GM12878 (cell line): ENCODE measurements at regions not wholly inside any gene's neighbourhood (a gene's known extent, or its start where the extent isn't known, plus 50 kb on each side); places are given as distances from the start of the nearest gene placed in this dataset.

Experiments
- FOS ChIP-seq: IDR thresholded peaks from 3 replicates; pipeline ENCODE4 v1.6.1; 2011; ENCODE audit warnings: borderline replicate concordance; ENCODE audit not compliant: insufficient read length; ENCODE audit errors: extremely low read depth
- POLR2AphosphoS5 ChIP-seq: IDR thresholded peaks from 2 replicates; pipeline ENCODE4 v1.6.1; 2011; ENCODE audit warnings: mild to moderate bottlenecking, low read length, inconsistent platforms
- SP1 ChIP-seq: IDR thresholded peaks from one replicate; pipeline ENCODE4 v1.6.1; 2011; ENCODE audit warnings: low read depth, low read length
- YY1 ChIP-seq: IDR thresholded peaks from 2 replicates; pipeline ENCODE4 v1.6.1; 2011; ENCODE audit warnings: low read depth, mild to moderate bottlenecking, low read length
- TF ChIP-seq, protein P1 (sequence below), 3 experiments: IDR thresholded peaks in 2 of 3; conservative IDR thresholded peaks in 1 of 3; 2 replicates each; pipeline ENCODE4 v1.5.1; 2011; ENCODE audit warnings: low read depth in 3 of 3, low read length in 3 of 3, mild to moderate bottlenecking in 3 of 3, control low read depth in 2 of 3, moderate library complexity in 2 of 3, inconsistent platforms in 1 of 3, mixed read lengths in 1 of 3; ENCODE audit not compliant: control insufficient read depth in 2 of 3, insufficient read depth in 1 of 3; ENCODE audit errors: extremely low read depth in 1 of 3

DNA sequence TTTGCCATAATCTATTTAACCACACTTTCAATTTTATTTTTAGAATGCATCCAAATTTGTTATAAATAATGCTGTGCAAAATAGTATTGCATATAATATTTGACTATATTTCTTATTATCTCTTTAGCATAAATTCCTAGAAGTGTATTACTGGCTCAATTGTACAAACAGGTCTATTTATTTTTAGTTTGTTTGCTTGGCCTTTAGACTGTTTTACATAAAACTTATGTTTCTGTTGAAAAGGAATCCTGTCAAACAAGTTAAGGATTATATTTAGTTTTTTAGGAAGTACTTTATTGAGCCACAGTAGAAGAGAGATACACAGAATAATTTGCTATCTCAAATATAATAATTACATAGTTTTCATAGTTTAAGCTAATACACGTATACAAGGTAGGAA lies 413.8 kb downstream of the GBA3 start:
- TF ChIP-seq, protein P1, sequence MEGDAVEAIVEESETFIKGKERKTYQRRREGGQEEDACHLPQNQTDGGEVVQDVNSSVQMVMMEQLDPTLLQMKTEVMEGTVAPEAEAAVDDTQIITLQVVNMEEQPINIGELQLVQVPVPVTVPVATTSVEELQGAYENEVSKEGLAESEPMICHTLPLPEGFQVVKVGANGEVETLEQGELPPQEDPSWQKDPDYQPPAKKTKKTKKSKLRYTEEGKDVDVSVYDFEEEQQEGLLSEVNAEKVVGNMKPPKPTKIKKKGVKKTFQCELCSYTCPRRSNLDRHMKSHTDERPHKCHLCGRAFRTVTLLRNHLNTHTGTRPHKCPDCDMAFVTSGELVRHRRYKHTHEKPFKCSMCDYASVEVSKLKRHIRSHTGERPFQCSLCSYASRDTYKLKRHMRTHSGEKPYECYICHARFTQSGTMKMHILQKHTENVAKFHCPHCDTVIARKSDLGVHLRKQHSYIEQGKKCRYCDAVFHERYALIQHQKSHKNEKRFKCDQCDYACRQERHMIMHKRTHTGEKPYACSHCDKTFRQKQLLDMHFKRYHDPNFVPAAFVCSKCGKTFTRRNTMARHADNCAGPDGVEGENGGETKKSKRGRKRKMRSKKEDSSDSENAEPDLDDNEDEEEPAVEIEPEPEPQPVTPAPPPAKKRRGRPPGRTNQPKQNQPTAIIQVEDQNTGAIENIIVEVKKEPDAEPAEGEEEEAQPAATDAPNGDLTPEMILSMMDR (IDR thresholded peaks at IDR 0.05 in 2 of 3, conservative IDR thresholded peaks at IDR 0.05 in 1 of 3; ENCODE audit: control insufficient read depth in 2 of 3, extremely low read depth in 1 of 3, insufficient read depth in 1 of 3, low read depth in 3 of 3, low read length in 3 of 3): no peak
- TF ChIP-seq FOS: no peak
- TF ChIP-seq YY1: no peak
- TF ChIP-seq SP1: no peak
- no peak for TF ChIP-seq POLR2AphosphoS5
